ENCODE measurements at regions not wholly inside any gene's neighbourhood (a gene's known extent, or its start where the extent isn't known, plus 50 kb on each side); places are given as distances from the start of the nearest gene placed in this dataset.

DNA sequence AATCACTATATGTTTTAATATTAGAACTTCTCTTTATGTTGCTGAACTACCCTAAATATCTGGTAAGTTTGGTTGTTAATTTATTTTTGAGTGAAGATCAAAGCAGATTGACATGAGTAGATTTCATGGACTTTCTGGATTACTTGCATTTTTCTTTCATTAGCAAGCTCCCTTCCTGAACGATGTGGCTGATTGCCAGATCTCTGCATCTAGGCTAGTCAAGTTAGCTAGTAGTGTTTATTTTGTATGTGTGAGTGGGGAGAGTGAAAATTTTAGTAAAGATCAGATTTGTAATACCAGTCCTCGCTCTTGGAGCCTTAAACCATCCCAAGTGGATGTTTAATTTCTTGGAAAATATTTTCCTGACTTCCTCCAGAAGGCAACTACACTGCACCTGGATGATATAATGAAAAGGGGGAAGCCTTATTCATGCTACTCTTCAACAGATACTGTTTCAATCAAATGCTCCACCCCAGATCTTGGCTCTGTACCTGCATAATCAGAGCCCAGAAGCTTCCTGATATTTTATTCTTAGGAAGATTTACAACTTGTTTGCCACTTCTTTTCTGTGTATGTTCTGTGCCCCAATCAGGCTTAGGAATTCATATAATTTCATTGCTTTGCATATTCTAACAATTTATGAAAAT, 143.2 kb upstream of the GRIA4 start:
- DNase-seq (ENCODE audit: low spot score): no peak
- no peak overlapping the region for H3K27ac ChIP-seq
- H3K4me3 ChIP-seq: no peak overlapping the region
- TF ChIP-seq CTCF (IDR thresholded peaks at IDR 0.05): no peak

DNA sequence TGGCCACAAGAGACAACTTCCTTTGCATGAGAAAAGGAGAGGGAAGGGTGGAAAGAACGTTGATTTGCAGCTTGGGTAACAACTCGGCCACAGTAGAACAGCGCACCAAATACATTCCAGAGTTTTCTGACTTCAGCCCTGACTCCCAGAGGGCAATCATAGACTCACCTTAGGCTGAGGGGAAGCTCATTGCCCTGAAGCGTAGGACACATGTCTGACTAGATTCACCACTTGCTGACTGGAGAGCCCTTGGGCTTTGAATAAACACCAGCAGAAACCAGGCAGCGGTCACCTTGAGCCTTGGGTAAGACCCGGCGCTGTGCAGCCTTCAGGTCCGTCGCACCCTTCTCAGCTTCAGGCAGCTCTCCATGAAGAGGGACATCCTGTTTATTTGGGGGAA, 151.8 kb upstream of the GRIA4 start:
- no peak for TF ChIP-seq CTCF (IDR thresholded peaks at IDR 0.05)
- Histone ChIP-seq H3K4me3 (no peak overlapping the region), H3K27ac (no peak overlapping the region)
- no peak for DNase-seq (ENCODE audit: low spot score)

DNA sequence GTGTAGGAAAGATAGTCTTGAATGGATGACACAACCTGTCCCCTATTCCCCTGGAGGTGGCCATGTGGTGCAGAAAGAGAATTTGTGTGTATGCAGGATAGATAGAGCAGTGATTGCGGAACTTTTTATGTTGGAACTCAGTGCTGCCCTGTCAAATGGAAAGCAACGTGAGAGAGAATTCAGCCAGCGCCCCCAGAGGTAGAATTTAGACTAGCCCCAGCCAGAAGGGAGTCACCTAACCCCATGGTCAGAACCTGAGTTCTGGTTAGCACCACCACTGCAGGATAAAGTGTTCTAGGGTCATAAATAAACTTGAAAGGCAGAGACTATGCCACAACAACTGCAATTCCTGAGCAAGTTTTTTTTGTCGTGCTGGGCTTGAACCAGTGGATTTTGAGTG, 152.9 kb upstream of the GRIA4 start:
- no peak for DNase-seq (ENCODE audit: low spot score)
- no peak overlapping the region for H3K4me3 ChIP-seq
- TF ChIP-seq CTCF (IDR thresholded peaks at IDR 0.05): no peak
- no peak overlapping the region for H3K27ac ChIP-seq

- H3K4me3 ChIP-seq: no peak overlapping the region
- no peak for DNase-seq (ENCODE audit: low spot score)
- no peak for TF ChIP-seq CTCF (IDR thresholded peaks at IDR 0.05)
- H3K27ac ChIP-seq: no peak overlapping the region
Observed at GRCh38 chr11:105449100-105449734, 160.7 kb upstream of the GRIA4 start.

- no peak for TF ChIP-seq CTCF (IDR thresholded peaks at IDR 0.05)
- DNase-seq (ENCODE audit: low spot score): no peak
- Histone ChIP-seq H3K4me3 (no peak overlapping the region), H3K27ac (no peak overlapping the region)
Observed at GRCh38 chr11:105448703-105449079, 161.2 kb upstream of the GRIA4 start.

DNA sequence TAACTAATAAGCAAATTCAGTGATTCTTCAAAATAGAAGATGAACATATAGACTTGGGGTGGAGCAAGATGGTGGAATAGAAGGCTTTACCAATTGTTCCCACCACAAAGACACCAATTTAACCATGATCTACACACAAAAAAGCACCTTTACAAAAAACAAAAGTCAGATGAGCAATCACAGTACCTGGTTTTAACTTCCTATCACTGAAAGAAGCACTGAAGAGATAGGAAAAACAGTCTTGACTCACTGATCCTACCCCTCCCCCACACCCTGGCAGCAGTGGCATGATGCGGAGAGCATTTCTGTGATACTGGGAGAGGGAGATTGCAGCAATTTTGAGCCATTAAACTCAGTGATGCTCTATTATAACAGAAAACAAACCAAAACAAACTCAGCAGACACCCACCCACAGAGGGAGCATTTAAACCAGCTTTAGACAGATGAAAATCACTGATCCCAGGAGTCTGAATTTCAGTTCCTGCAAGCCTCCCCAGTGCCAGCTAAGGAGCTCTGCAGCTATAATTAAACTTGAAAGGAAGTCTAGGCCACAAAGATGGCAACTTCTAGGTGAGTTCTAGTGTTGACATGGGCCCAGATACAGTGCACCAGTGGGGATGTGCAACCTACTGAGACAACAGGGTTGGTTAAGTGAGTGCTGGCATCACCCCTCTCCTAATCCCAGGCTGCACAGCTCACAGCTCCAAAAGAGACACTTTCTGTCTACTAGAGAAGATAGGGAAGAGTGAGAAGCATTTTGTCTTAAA, 161.8 kb upstream of the GRIA4 start:
- Histone ChIP-seq H3K27ac (no peak overlapping the region), H3K4me3 (no peak overlapping the region)
- TF ChIP-seq CTCF (IDR thresholded peaks at IDR 0.05): no peak
- no peak for DNase-seq (ENCODE audit: low spot score)
